Amniotic stem cell (primary cell): ENCODE measurements at regions not wholly inside any gene's neighbourhood (a gene's known extent, or its start where the extent isn't known, plus 50 kb on each side); places are given as distances from the start of the nearest gene placed in this dataset.
"Not testable (repeated sequence)": the region's sequence is repeated elsewhere in the genome, so short reads cannot be mapped to it uniquely, and the experiment has no call there.

Source experiments
- DNase-seq: peaks from one replicate; lab custom pipeline; 2025; lab: John Stamatoyannopoulos, UW

DNA sequence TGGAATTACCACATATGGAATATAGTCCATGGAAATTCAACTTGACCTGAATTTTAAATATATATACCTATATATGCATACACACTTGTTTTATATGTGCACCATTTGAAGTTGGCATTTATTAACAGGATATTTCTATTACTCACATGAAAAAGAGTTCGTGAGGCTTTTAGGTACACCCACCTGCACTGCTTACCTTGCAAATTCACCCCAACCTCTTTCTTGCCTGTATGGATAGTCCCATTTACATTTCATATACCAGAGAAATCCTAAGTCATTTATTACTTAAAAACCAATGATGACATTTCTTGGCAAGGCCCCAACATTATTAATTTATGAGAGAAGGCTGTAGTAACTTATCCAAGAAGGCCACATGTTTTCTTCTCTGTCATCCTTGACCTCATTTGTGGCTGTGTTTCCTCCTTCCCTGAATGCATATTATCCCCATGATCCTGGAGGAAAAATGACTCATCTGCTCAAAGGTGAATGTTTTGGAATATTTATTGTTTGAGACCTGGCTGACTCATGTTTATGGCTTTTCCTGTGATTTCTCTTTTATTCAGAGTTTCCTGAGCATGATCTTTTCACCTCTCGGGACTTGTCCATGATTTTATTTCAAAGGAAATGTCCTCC, 62.2 kb upstream of the FAM241A start:
- DNase-seq, result no peak

DNA sequence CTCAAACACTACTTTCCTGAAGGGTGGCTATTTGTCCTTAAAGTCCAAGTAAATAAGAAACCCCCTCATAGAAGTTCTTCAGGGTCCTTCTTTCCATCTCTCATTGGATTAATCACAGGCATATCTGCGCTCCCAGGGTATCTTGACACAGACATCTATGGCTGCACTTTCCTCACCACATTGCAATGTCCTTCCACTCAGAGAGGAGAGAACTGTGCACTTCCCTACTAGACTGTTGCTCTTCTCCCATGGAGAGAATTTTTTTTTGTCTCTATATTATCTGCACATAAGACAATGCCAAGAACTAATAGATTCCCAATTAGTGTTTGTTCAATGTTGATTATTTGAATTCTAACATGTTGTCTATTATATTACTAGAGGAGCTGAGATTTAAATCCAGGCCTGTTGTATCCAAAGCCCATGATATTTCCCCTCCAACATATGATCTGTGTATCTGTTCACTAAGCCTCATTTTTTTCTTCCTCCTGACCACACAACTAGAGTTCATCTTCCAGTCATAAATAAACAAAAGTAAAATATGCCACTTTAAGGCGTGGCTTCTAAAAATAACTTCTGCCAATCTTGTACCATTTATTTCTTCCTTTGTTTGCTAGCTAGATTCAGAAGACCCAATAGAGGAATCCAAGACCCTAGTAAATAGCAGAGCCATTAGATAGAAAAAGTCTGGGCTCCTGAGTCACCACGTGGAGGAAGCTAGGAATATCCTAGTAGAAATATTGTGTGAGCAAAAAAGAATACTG, 61.5 kb upstream of the FAM241A start:
- no peak for DNase-seq

DNA sequence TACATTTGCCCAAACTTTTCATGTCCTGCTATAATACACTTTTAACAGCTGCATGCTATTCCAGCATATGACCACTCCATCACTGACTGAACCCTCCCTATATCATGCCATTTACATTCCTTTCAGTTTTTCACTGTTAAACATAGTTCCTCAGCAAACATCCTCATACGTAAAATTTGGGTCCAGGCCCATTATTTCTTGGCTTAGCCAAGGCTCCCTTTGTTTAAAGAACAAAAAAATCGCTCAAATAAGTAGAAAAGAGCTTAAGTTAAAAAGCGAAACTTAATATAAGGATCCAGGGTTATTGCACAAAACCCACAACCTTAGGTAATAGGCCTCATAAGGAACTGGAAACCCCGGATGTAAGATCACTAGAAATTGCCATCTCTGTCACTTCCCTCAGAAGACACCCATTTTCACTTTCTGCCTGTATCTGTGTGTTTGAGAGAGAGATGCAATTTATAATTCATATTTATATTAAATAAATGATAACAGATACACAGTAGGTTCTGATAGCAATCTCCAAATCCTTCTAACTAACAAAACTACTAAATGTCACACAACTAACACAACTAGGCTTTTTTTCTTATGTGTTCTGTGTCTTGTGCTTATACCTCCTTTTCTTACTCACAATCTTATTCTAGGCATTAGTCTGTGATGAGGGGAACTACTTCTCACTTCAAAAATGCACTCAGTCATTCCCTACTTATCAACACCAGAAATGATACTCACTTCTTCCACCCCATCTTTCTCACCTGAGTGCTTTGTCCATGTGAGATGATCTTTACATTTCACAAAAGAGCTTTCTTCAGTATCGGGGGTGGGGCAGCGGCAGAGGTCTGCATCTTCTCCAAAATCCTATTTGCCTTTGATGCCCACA, 59.9 kb upstream of the FAM241A start:
- DNase-seq, result no peak

DNA sequence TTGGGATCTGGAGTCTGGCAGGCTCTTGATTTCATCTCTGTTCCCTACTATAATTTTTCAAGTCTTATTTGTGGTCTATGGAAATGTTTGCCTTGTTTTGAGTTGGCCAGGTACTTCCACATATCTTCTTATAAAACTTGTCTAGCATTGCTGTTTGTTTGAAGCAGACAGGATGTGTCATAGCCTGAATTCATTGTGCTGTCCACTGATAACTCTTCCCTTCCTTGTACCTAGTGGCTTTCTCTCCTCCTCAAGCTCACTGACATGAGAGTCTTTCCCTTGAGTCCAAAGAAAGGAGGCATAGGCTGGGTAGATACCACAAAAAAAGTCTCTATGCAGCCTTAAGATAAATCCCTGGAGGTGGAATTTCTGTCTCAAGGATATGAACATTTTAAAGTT, 59.2 kb upstream of the FAM241A start:
- DNase-seq, result no peak

DNA sequence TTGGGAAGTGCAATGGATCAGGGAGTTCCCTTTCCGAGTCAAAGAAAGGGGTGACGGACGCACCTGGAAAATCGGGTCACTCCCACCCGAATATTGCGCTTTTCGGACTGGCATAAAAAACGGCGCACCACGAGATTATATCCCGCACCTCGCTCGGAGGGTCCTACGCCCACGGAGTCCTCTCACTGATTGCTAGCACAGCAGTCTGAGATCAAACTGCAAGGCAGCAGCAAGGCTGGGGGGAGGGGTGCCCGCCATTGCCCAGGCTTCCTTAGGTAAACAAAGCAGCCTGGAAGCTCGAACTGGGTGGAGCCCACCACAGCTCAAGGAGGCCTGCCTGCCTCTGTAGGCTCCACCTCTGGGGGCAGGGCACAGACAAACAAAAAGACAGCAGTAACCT, 58.6 kb upstream of the FAM241A start:
- not testable (repeated sequence) for DNase-seq

DNA sequence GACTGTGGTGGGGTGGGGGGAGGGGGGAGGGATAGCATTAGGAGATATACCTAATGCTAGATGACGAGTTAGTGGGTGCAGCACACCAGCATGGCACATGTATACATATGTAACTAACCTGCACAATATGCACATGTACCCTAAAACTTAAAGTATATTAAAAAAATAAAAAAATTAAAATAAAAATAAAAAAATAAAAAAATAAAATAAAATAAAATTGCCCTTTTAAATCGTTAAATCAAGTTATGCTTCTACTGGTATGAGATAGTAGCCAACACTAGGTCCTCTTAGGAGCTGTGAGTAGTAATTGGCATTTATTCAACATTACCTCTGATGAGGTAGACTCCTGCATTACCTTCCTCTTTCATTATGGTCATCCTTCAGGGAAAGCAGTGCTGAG, 52.9 kb upstream of the FAM241A start:
- not testable (repeated sequence) for DNase-seq

DNA sequence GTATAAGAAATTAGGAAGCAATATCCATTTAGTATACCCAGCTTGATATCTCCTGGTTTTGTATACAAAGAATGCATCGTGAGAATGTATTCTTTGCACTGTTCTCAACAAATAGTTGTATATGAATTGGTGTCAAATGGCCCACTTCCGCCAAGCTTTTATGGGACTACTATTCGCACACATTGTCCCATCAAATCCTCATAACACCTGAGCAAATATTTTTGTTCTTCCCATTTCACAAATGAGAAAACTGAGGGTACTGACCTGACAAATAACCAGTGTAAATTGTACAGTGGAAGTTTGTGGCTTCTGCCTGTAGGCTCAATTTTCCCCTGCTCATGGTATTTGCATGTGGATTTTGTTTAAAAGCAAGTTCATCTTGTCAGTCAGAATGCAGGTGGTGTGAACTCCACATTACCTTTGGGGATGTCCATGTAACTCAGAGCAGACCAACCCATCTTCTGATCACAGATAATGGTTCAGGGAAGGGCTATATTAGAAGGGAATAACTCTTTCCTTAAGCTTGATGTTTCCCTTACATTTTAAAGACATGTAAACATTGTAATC, 51.5 kb upstream of the FAM241A start:
- no peak for DNase-seq

DNA sequence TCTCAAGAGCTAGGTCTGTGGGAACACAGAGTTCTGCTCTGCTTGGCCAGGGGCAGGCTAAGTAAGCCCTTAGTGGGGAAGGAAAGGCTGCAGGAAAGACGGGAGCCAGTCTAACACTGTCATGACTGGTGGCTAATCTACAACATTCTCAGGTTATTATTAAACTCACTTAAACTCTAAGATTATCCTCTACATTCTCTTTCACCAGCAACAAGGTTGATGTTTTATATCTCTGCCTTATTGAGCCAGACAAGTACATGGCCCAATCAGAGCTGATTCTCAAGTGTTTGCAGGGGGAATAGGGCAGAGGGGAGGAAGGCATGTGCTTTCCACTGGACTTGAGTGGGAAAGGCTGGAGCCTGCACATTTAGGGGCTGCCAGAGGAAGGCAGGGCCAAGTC, 50.9 kb upstream of the FAM241A start:
- no peak for DNase-seq
